ENCODE measurements at regions not wholly inside any gene's neighbourhood (a gene's known extent, or its start where the extent isn't known, plus 50 kb on each side); places are given as distances from the start of the nearest gene placed in this dataset.

GRCh38 chr2:211205358-211205757 lies 649.0 kb downstream of the CPS1 start:
- TF ChIP-seq, protein P1, sequence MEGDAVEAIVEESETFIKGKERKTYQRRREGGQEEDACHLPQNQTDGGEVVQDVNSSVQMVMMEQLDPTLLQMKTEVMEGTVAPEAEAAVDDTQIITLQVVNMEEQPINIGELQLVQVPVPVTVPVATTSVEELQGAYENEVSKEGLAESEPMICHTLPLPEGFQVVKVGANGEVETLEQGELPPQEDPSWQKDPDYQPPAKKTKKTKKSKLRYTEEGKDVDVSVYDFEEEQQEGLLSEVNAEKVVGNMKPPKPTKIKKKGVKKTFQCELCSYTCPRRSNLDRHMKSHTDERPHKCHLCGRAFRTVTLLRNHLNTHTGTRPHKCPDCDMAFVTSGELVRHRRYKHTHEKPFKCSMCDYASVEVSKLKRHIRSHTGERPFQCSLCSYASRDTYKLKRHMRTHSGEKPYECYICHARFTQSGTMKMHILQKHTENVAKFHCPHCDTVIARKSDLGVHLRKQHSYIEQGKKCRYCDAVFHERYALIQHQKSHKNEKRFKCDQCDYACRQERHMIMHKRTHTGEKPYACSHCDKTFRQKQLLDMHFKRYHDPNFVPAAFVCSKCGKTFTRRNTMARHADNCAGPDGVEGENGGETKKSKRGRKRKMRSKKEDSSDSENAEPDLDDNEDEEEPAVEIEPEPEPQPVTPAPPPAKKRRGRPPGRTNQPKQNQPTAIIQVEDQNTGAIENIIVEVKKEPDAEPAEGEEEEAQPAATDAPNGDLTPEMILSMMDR (IDR thresholded peaks at IDR 0.05; ENCODE audit: borderline replicate concordance, extremely low read depth, low read length, poor library complexity, severe bottlenecking), result no peak
- no peak for TF ChIP-seq EZH2 (IDR thresholded peaks at IDR 0.05; ENCODE audit: borderline replicate concordance, low read depth, low read length, severe bottlenecking)

All from DND-41 (cell line).